ENCODE measurements at regions not wholly inside any gene's neighbourhood (a gene's known extent, or its start where the extent isn't known, plus 50 kb on each side); places are given as distances from the start of the nearest gene placed in this dataset.
A peak's percentile ranks its signal among the peaks of the same experiment; 100 is the strongest.

DNA sequence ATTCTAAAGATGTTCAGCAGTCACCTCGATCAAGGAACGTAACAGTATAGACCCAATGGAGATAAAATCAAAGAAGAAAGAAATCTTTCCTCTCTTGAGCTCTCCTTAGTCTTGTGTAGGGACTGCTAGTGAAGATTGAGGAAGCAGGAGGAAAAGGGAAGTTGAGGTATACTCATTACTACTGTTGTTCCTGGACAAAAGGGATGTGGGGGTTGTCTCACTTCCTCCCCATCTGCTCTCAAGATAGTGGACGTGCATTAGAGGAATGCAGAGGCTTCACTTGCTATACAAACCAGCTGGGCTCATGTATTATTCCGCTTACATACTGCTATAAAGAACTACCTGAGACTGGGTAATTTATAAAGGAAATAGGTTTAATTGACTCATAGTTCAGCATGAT, 208.9 kb upstream of the ARHGEF9 start:
- no peak for DNase-seq (ENCODE audit: low spot score)

DNA sequence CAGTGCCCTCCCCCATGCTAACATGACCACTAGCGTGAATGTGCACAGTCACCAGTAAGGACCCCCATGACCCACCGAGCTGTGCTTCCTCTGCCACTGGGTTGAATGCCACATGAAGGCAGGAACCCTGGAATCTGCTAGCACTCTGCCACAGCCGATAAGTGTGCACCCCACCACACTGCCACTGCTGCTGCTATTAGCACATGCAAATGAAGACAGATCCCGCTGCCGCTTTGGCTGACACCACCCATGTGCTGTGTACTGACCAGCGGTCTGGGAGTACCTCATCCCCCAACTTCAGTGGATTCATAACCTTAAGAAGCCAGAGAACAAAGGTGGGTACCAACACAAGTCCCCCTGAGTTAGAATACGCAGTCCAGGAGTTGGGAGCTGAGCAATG, 200.9 kb upstream of the ARHGEF9 start:
- DNase-seq (ENCODE audit: low spot score) = no peak

DNA sequence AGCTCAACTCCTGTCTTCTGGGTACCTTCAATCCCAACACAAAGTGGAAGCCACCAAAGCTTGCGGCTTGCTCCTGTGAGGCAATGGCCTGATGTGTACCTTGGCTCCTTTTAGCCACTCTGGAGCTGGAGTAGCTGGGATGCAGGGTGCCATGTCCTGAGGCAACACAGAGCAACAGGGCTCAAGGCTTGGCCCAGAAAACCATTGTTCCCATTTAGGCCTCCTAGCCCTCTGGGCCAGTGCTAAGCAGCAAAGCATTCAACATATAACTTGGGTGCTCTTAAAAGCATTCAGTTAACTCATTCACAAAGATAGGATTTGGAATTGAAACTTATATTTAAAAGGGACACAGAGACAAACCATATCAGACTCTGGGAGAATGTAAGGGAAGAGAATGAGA, 194.5 kb upstream of the ARHGEF9 start:
- DNase-seq (ENCODE audit: low spot score) = no peak

DNA sequence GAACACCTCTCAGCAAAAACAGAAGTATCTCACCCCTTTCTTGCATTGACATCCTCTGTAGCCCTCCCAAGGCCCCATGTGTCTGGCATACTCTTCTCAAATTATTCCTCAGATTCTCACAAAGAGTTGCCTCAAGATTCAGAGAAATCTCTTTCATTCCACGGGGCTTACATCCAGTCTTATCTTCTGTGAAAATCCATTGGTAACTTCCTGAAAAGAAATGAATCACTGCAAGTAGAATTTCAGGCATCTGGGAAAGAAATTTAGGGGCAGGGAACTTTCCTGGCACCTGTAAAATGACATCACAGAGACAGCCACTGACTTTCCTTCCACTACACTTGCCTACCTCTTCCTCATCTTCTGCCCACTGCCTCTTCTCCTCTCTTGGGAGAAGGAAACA, 182.5 kb upstream of the ARHGEF9 start:
- no peak for DNase-seq (ENCODE audit: low spot score)

DNA sequence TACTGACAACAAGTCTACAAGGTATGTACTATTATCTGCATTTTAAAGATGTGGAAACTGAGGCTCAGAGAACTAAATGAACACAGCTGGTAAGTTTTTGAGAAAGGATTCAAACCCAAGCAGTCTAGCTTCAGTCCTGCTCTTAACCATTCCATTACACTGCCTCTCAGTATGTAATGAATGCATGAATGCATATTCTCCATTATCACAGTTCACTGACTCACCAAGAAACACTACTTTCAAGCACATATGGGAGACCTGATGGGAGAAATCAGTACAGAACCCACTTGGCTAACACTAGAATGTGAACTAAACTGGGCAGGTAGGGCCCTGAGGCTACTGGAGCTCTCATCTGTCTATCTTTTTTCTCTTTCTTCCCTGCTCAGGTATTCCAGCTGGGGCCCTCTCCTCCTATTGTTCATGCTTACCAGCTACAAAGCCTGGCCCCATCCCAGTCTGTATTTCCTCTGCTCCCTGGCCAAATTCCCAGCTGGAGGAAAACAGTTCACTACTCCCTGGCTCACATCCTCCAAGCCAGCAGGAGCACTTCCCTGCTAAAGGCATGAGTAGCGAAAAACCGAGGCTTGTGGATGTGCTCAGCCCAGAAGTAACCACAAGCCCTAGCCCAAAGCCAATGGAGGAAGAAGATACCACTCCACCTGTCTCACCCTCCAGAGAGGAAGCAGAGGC, 178.2 kb upstream of the ARHGEF9 start:
- no peak for DNase-seq (ENCODE audit: low spot score)

DNA sequence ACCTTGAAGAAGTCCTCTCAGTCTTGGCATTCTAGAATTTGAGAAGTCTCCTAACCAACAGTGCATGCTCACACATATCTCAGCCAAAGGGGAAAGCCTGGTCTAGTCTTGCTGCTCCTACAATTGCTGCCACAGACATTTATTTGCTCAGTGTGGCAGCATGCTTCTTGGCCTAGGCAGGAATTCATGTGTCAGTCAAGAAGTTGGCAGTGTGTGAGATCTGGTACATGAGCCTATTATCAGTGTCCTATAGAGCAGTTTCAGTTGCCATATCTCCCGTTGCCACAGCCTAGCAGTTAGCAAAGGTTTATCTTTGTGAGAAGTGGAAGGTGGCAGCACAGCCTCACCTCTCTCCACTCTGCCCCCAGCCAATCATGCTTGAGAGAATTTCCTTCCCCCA, 176.9 kb upstream of the ARHGEF9 start:
- DNase-seq (ENCODE audit: low spot score) = no peak

DNA sequence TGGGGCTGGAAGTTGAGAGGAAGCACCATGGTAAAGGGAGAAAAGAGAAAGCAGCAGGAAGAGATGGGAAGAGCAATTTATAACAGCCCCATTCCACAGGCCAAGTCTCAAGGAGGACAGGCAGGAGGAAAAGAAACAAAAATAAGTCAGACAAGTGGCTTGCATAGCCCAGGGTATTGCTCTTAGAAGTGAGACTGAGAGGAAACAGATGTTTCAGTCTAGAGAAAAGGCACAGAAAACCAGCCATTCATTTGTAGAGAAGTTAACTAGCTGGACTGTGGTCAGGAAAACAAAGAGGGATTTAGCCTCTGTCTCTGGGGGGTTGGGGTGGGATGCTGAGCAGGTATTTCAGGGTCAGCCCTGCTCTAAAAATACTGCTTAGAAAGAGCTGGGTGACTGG, 175.0 kb upstream of the ARHGEF9 start:
- no peak for DNase-seq (ENCODE audit: low spot score)

DNA sequence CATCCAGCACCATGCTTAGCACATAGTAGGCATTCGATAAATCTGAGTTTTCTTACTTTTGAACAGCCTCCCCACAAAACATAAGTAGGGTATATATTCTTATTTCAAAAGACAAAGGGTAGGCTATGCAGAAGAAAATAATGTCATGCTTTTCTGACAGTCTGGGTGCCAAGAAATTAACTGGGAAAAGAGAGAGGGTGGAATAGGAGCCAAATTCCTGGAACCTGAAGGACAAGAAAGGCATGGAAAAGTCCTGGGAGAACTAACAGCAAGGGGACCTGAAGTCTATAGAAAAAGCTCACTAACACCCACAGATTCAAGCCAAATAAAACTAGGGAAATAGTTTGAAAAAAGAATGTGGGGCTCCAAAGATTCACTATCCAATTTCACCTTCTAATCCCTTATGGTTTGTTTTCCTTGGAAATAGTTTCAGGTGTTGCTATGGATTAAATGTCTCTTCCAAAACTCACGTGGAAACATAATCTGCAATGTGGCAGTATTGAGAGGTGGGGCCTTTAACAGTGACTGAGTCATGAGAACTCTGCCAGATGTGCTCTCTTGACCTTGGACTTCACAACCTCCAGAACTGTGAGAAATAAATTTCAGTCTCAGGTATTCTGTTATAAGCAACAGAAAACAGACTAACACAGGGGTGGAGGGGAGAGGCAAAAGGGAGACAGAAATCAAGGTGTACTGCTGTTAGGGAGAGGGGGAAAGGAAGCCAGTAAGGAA, 173.3 kb upstream of the ARHGEF9 start:
- DNase-seq (ENCODE audit: low spot score) = no peak

DNA sequence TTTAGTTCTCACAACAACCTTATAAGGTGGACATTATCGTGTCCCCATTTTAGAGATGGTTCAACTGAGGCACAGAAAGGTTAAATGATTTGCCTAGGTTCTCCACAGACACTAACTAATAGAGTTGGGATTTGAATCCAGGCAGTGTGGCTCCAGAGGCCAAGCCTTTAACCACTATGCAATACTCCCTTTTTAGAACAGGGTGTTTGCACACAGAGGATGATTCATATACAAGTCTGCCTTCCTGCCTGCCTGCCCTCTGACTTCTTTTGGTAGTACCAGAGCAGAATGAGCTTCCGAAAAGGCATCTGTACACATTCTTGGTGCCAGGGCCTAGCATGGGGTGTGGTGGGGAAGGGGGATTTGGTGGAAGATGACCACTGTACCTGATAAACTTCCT, 150.8 kb upstream of the ARHGEF9 start:
- DNase-seq (ENCODE audit: low spot score) = no peak

DNA sequence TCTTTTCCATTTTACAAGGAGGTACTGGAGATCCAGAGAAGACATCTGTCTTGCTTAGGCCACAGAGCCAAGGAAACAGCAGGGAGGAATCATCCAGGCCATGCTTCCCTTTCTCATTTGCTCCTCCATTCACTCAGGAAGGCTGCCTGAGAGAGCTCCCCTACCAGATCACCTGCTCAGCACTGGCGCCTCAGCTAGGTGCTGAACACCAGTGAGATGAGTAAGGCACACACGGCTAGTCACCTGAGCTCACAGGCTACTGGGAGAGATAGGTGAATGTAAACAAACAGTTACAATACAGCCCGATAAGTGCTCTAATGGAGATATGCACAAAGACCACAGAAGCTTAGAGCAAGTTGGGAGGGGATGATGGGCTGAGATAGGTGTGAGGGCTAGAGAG, 149.8 kb upstream of the ARHGEF9 start:
- DNase-seq (ENCODE audit: low spot score) = no peak

DNA sequence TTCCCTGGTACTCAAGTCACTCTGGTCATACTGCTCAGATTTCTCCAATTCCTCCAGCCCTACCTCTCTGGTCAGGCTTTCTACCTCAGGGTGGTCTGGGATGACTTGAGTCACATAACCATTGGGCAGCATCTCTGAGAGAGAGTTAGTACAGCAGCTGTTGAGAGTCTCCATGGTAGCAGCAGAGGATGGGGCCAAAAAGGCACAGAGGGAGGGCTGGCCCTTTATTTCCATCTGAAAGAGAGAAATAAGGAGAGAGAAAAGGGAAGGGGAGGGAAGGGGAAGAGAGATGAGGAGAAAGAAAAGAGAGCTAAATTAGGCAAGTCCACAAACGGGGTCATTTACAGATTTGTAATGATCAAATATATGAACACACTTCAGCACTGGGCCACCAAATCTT, 149.1 kb upstream of the ARHGEF9 start:
- DNase-seq (ENCODE audit: low spot score) = no peak

DNA sequence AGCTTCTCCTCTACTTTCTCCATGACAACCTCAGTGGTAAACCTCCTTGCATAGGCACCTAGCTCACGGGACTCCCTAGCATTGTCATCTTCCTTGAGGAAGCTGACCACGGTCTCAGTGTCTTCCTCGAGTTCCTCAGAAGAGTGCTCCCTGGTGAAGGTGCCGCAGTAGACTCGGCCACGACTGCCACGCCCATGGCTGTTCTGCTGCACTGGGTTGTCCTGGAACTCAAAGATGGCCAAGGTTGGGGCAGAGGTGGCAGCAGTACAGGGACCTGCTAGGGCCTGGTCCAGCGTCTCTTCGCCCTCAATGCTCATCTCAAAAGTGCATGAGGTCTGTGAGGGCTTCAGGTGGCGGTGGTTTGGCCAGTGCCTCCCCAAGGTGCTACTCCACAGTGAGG, 147.9 kb upstream of the ARHGEF9 start:
- DNase-seq (ENCODE audit: low spot score) = no peak

DNA sequence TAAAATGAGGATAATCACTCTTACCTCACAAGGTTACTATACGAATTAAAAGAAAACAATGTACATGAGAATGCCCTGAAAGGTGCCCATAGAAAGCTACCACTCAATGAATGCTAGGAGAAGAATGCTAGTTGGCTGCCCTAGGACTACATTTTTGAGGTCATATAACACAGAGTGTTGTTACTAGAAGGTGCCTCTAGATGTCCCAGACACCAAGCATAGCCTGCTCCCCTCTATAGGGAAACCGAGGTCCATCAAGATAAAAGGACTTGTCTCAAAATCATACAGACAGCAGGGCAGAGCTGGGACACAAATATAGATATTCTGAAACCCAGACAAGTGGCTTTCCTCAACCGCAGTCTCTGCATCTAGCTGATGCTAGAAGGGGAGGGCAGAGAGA, 147.0 kb upstream of the ARHGEF9 start:
- no peak for DNase-seq (ENCODE audit: low spot score)

DNA sequence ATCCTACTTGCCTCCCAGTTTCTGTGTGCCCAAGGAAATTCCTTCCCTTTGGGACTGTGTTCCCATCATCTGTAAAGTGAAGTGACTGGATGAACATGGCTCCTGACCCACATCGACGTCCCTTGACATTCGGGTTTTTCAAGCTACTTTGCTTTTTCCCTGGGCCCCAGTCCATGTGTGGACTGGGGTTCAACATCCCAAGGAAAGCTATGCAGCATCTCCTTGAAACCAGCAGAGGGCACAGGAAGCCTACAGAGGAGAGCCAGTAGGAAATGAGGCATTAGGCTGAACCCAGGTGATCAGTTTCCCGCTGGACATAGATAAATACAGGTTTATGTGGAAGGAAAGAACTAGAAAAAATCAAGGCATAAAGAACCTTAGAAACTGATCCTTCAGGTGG, 145.1 kb upstream of the ARHGEF9 start:
- DNase-seq (ENCODE audit: low spot score) = peak; percentile 8

DNA sequence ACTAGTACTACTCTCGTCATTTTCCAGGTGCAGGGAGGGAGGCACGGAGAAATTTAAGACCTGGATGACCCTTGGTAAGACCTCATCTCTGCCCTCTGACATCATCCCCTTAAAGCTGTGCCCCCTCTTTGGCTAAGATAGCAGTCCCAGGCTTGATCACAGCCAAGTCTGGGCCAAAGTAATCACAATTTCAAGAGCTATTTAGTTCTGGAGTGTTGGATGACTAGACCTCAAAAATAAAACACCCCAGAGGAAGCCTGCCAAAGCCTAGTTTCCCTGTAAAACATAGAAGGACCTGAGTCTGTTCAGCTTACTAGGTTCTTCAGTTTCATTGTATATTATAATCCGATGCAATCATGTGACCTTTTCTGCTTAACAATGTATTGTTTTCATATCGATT, 144.6 kb upstream of the ARHGEF9 start:
- no peak for DNase-seq (ENCODE audit: low spot score)

DNA sequence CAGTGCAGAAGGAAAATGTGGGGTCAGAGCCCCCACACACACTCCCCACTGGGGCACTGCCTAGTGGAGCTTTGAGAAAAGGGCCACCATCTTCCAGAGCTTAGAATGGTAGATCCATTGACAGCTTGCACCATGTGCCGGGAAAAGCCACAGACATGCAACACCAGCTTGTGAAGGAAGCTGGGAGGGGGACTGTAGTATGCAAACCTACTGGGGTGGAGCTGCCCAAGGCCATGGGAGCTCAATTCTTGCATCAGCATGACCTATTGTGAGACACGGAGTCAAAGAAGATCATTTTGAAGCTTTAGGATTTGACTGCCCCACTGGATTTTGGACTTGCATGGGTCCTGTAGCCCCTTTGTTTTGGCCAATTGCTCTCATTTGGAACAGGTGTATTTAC, 142.8 kb upstream of the ARHGEF9 start:
- DNase-seq (ENCODE audit: low spot score) = no peak

DNA sequence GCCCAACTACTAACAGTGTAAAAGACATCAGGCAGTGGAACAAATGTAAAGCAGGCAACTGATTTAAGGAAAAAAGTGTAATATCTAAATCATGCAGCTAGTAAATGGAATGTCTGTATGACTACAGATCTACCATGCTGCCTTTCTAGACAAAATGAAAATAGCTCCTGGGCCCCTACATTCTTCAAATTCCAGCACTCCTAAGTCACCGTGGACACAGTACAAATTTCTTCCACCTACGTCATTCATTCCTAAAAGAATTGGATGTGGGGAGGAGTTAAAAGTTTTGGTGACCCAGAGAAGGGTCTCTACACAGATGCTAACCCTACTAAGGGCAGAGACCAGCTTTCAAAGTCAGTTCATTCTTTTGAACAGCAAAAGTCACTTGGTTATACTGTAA, 137.2 kb upstream of the ARHGEF9 start:
- no peak for DNase-seq (ENCODE audit: low spot score)

DNA sequence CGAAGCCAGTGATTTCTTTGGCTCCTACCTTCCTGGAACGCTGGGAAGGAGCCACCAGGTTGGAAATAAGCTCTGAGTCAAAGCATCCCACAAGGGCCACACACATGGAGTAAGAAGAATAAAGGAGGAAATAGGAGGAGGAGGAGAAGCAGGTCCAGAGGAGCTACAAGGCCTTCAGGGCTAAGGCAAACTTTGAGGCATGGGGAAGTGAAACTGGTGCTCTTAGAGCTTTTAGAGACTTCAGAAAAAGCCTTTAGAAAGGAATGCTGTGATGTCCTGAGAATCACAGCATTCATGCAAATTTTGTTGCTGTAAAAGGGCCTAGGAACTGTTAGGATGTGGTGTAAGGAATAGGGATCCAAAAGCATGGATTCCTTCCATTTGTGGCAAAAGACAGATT, 135.9 kb upstream of the ARHGEF9 start:
- DNase-seq (ENCODE audit: low spot score) = no peak

DNA sequence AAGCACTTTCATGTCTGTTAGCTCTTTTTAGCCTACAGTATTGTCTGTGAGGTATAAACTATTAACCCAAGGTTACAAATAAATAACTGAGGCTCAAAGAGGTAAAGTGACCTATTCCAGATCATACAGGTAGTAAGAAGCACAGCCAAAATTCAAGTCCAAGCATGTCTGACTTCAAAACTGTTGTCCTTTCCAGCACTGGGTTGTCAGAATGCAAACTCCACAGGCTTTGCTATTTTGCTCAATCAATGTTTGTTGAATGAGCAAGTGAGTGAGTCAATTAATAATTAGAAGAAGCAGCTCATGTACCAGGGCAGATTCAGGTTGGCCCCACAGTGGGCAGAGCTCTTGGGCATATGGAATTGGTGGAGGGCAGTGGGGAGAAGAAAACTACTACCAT, 134.1 kb upstream of the ARHGEF9 start:
- DNase-seq (ENCODE audit: low spot score) = no peak

DNA sequence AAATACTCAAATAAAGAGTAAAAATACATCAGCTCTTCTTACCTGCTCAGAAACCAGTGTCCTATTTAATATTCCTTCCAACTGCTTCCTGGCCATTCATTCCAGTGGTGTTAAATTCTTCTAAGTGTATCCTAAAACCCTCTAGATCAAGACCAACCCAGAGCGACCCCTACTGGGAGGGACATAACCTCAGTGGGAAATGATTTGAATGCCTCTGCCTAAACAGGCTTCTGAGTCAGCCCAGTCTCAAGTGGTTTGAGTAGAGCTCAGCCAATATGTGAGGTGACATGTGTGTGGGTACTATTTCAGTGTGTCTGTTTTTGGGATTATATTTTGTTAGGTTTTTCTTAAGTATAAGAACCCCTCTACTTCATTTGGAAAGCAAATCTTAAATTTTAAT, 133.6 kb upstream of the ARHGEF9 start:
- DNase-seq (ENCODE audit: low spot score) = no peak

DNA sequence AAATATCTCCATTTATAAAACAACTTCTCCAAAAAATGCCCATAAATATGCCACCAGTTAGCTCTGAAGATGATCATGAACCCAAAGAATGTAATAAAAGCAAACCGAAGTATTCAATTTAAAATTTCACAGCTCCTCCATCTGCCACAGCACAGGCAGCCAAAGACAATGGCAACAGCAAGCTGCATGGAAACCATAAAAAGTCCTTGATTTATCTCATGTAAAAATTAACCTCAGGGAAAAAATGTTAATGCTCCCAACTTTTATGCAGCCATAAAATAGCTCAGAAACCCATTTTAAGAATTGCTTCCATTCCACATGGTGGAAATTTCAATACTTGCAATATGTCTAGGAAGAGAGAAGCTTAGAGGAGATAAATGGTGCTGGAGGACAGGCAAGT, 132.3 kb upstream of the ARHGEF9 start:
- DNase-seq (ENCODE audit: low spot score) = no peak

DNA sequence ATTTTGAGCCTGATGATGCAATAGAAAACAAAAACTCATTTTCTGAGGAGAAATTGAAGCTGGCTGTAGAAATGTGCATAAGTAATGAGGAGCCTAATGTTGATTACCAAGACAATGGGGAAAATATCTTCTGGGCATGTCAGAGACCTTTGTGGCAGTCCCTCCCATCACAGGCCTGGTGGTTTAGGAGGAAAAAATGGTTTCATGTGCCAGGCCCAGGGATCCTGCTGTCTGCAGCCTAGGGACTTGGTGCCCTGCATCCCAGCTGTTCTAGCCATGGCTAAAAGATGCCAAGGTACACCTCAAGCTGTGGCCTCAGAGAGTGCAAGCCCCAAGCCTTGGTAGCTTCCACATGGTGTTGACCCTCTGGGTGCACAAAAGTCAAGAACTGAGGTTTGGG, 128.7 kb upstream of the ARHGEF9 start:
- no peak for DNase-seq (ENCODE audit: low spot score)

DNA sequence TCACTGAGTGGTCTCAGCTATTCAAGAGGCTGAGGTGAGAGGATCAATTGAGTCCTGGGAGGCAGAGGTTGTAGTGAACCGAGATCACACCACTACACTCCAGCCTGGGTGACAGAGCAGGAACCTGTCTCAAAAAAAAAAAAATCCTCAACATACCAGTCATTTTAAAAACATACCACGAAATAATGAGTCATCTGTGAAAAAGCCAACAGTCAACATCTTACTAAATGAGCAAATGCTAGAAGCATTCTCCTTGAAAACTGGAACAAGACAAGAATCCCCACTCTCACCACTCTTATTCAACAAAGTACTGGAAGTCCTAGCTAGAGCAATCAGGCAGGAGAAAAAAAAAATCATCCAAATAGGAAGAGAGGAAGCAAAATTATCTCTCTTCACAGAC, 104.0 kb upstream of the ARHGEF9 start:
- no peak for DNase-seq (ENCODE audit: low spot score)

Data from SK-N-DZ (cell line).